RWPE2 (cell line): ENCODE measurements at regions not wholly inside any gene's neighbourhood (a gene's known extent, or its start where the extent isn't known, plus 50 kb on each side); places are given as distances from the start of the nearest gene placed in this dataset.
"Not testable (repeated sequence)": the region's sequence is repeated elsewhere in the genome, so short reads cannot be mapped to it uniquely, and the experiment has no call there.

Source experiments
- ATAC-seq: fragments of 200-7000 bp; cut with Tn5 transposase; 3 replicates; pipeline ENCODE4 v1.9.1; 2021; ENCODE audit warnings: low read depth
- DNase-seq: peaks from one replicate; pipeline ENCODE4 v3.0.0-alpha.2; 2020; ENCODE audit warnings: low spot score
- H3K27ac ChIP-seq: fragments of 450-650 bp; 2 replicates; pipeline ENCODE4 v1.5.1; 2017; ENCODE audit warnings: mild to moderate bottlenecking; ENCODE audit not compliant: poor library complexity, severe bottlenecking
- H3K27me3 ChIP-seq: fragments of 250-450 bp; sonication (Bioruptor Pico); 2 replicates; pipeline ENCODE4 v1.5.1; 2021; ENCODE audit warnings: mild to moderate bottlenecking, moderate library complexity; ENCODE audit not compliant: insufficient read depth, poor library complexity, severe bottlenecking
- H3K36me3 ChIP-seq: fragments of 250-450 bp; sonication (Bioruptor Pico); 2 replicates; pipeline ENCODE4 v1.5.1; 2020; ENCODE audit warnings: low read depth, mild to moderate bottlenecking, moderate library complexity
- H3K4me1 ChIP-seq: fragments of 250-450 bp; sonication (Bioruptor Pico); 2 replicates; pipeline ENCODE4 v1.5.1; 2021; ENCODE audit warnings: mild to moderate bottlenecking, moderate library complexity; ENCODE audit not compliant: insufficient read depth, poor library complexity, severe bottlenecking
- H3K4me3 ChIP-seq: fragments of 250-450 bp; sonication (Bioruptor Pico); 2 replicates; pipeline ENCODE4 v1.5.1; 2021; ENCODE audit warnings: mild to moderate bottlenecking, moderate library complexity; ENCODE audit not compliant: severe bottlenecking
- H3K9me3 ChIP-seq: fragments of 250-450 bp; sonication (Bioruptor Pico); 2 replicates; pipeline ENCODE4 v1.5.1; 2021; ENCODE audit warnings: mild to moderate bottlenecking, moderate library complexity; ENCODE audit not compliant: severe bottlenecking
- CTCF ChIP-seq: fragments of 450-650 bp; IDR thresholded peaks from one replicate; pipeline ENCODE4 v1.5.1; 2017; ENCODE audit warnings: mild to moderate bottlenecking, moderate library complexity; ENCODE audit not compliant: poor library complexity, severe bottlenecking

GRCh38 chr14:53408175-53408879 lies 255.2 kb upstream of the DDHD1 start:
- H3K9me3 ChIP-seq, result no peaks in the 10 kb centered on the region
- H3K4me1 ChIP-seq, result no peaks in the 10 kb centered on the region
- H3K27ac ChIP-seq, result no peak overlapping the region
- ATAC-seq, result no peak
- TF ChIP-seq CTCF, result no peak
- H3K27me3 ChIP-seq, result no peaks in the 10 kb centered on the region
- H3K4me3 ChIP-seq, result no peak overlapping the region
- no peak for DNase-seq
- no peaks in the 10 kb centered on the region for H3K36me3 ChIP-seq

GRCh38 chr14:53406519-53406918 lies 253.4 kb upstream of the DDHD1 start:
- no peak overlapping the region for H3K4me3 ChIP-seq
- no peaks in the 10 kb centered on the region for H3K36me3 ChIP-seq
- no peaks in the 10 kb centered on the region for H3K4me1 ChIP-seq
- ATAC-seq (no peak), DNase-seq (no peak)
- H3K27me3 ChIP-seq, result no peaks in the 10 kb centered on the region
- TF ChIP-seq CTCF, result no peak
- no peaks in the 10 kb centered on the region for H3K9me3 ChIP-seq
- no peak overlapping the region for H3K27ac ChIP-seq

GRCh38 chr14:53401646-53402045 lies 248.5 kb upstream of the DDHD1 start:
- no peak overlapping the region for H3K27ac ChIP-seq
- no peak for ATAC-seq
- TF ChIP-seq CTCF, result no peak
- DNase-seq, result no peak
- H3K9me3 ChIP-seq, result no peaks in the 10 kb centered on the region
- H3K36me3 ChIP-seq, result no peaks in the 10 kb centered on the region
- no peaks in the 10 kb centered on the region for H3K4me1 ChIP-seq
- no peak overlapping the region for H3K4me3 ChIP-seq
- H3K27me3 ChIP-seq, result no peaks in the 10 kb centered on the region

GRCh38 chr14:53399057-53399456 lies 245.9 kb upstream of the DDHD1 start:
- Histone ChIP-seq H3K4me3 (no peak overlapping the region), H3K27ac (no peak overlapping the region), H3K4me1 (no peaks in the 10 kb centered on the region), H3K9me3 (no peaks in the 10 kb centered on the region), H3K36me3 (no peaks in the 10 kb centered on the region), H3K27me3 (no peaks in the 10 kb centered on the region)
- ATAC-seq (0 out of 3 replicates have a peak, but pooled peaks have one; percentile 27), DNase-seq (no peak)
- peak; percentile 17 for TF ChIP-seq CTCF

- no peak for TF ChIP-seq CTCF
- ATAC-seq, result no peak
- Histone ChIP-seq H3K36me3 (no peaks in the 10 kb centered on the region), H3K4me3 (no peak overlapping the region), H3K27ac (no peak overlapping the region), H3K9me3 (no peaks in the 10 kb centered on the region), H3K4me1 (no peaks in the 10 kb centered on the region), H3K27me3 (no peaks in the 10 kb centered on the region)
- no peak for DNase-seq
Measured at GRCh38 chr14:53398616-53399015, 245.5 kb upstream of the DDHD1 start.

- H3K27ac ChIP-seq, H3K27me3 ChIP-seq, H3K36me3 ChIP-seq, ATAC-seq, DNase-seq, H3K4me3 ChIP-seq, H3K9me3 ChIP-seq: not testable (repeated sequence)
- H3K4me1 ChIP-seq, result peaks cover 13% of the 10 kb centered on the region
Measured at GRCh38 chr14:53395267-53395666, 242.1 kb upstream of the DDHD1 start.
